Kidney capillary endothelial cell (primary cell): ENCODE measurements at regions not wholly inside any gene's neighbourhood (a gene's known extent, or its start where the extent isn't known, plus 50 kb on each side); places are given as distances from the start of the nearest gene placed in this dataset.
A peak's percentile ranks its signal among the peaks of the same experiment; 100 is the strongest.

Experiments
- DNase-seq: peaks from one replicate; pipeline ENCODE4 v3.0.0-alpha.2; 2018; ENCODE audit warnings: low spot score

- DNase-seq, result peak; percentile 97
These were observed 84.1 kb upstream of the FNDC3A start for GRCh38 chr13:48891586-48891985.

- DNase-seq, result peak; percentile 98
These were observed 83.5 kb upstream of the FNDC3A start for GRCh38 chr13:48892053-48892687.

- no peak for DNase-seq
These were observed 83.0 kb upstream of the FNDC3A start for GRCh38 chr13:48892688-48893075.

GRCh38 chr13:48896312-48896711 is 79.4 kb upstream of the FNDC3A start:
- DNase-seq, result peak; percentile 73

GRCh38 chr13:48901781-48902180 is 73.9 kb upstream of the FNDC3A start:
- no peak for DNase-seq

GRCh38 chr13:48902368-48902767 is 73.3 kb upstream of the FNDC3A start:
- no peak for DNase-seq

- DNase-seq, result no peak
These were observed 70.9 kb upstream of the FNDC3A start for GRCh38 chr13:48904668-48905290.

- no peak for DNase-seq
These were observed 69.5 kb upstream of the FNDC3A start for GRCh38 chr13:48906200-48906599.

- DNase-seq, result no peak
These were observed 67.2 kb upstream of the FNDC3A start for GRCh38 chr13:48908381-48909055.

- DNase-seq, result no peak
These were observed 66.7 kb upstream of the FNDC3A start for GRCh38 chr13:48909056-48909389.

- DNase-seq, result no peak
These were observed 65.0 kb upstream of the FNDC3A start for GRCh38 chr13:48910686-48911085.

- no peak for DNase-seq
These were observed 56.0 kb upstream of the FNDC3A start for GRCh38 chr13:48919751-48920150.

- DNase-seq, result no peak
These were observed 55.0 kb upstream of the FNDC3A start for GRCh38 chr13:48920730-48921129.

GRCh38 chr13:48923376-48923775 is 52.3 kb upstream of the FNDC3A start:
- DNase-seq, result no peak

GRCh38 chr13:48925001-48925400 is 50.7 kb upstream of the FNDC3A start:
- no peak for DNase-seq
